ENCODE measurements at regions not wholly inside any gene's neighbourhood (a gene's known extent, or its start where the extent isn't known, plus 50 kb on each side); places are given as distances from the start of the nearest gene placed in this dataset.
"Not testable (repeated sequence)": the region's sequence is repeated elsewhere in the genome, so short reads cannot be mapped to it uniquely, and the experiment has no call there.

- peaks cover 0 to 9% (median 2%) of the 10 kb centered on the region in 11 donors for H3K9me3 Mint-ChIP-seq
- CTCF ChIA-PET, result no interaction called here
- no peak for ATAC-seq
- no peak overlapping the region for H3K27ac Mint-ChIP-seq
- H3K27me3 ChIP-seq (ENCODE audit: control insufficient read depth in 2 of 2, insufficient read depth in 2 of 2, low read length in 2 of 2), result no peaks in the 10 kb centered on the region
- H3K9me3 ChIP-seq (ENCODE audit: control insufficient read depth in 2 of 3, low read length in 3 of 3), result no peaks in the 10 kb centered on the region
- H3K4me1 Mint-ChIP-seq, result no peaks in the 10 kb centered on the region
- no peaks in the 10 kb centered on the region for H3K27me3 Mint-ChIP-seq
- H3K36me3 ChIP-seq (ENCODE audit: control insufficient read depth in 2 of 3, insufficient read depth in 3 of 3, low read length in 3 of 3), result no peaks in the 10 kb centered on the region
- H3K4me3 Mint-ChIP-seq, result no peak overlapping the region
- POLR2A ChIA-PET, result no interaction called here
- no peaks in the 10 kb centered on the region for H3K4me1 ChIP-seq (ENCODE audit: control insufficient read depth in 2 of 2, insufficient read depth in 2 of 2, low read length in 2 of 2)
- DNase-seq, result no peak
- intact Hi-C loops (cut with micrococcal nuclease), result no loop called here
- H3K4me3 ChIP-seq (ENCODE audit: low read length), result no peak overlapping the region
- no peaks in the 10 kb centered on the region for H3K36me3 Mint-ChIP-seq
- no peak overlapping the region for H3K27ac ChIP-seq (ENCODE audit: low read depth, low read length)
Observed at GRCh38 chr1:177640687-177641086, 329.2 kb downstream of the SEC16B start.

- intact Hi-C loops (cut with micrococcal nuclease); H3K27me3 Mint-ChIP-seq; H3K4me3 Mint-ChIP-seq; H3K27ac Mint-ChIP-seq; H3K4me1 ChIP-seq (ENCODE audit: control insufficient read depth in 2 of 2, insufficient read depth in 2 of 2, low read length in 2 of 2); H3K36me3 Mint-ChIP-seq; H3K36me3 ChIP-seq (ENCODE audit: control insufficient read depth in 2 of 3, insufficient read depth in 3 of 3, low read length in 3 of 3); CTCF ChIA-PET; H3K4me3 ChIP-seq (ENCODE audit: low read length); DNase-seq; ATAC-seq; H3K4me1 Mint-ChIP-seq; H3K27ac ChIP-seq (ENCODE audit: low read depth, low read length); H3K9me3 ChIP-seq (ENCODE audit: control insufficient read depth in 2 of 3, low read length in 3 of 3); H3K27me3 ChIP-seq (ENCODE audit: control insufficient read depth in 2 of 2, insufficient read depth in 2 of 2, low read length in 2 of 2); POLR2A ChIA-PET: not testable (repeated sequence)
- peaks cover 0 to 20% (median 3%) of the 10 kb centered on the region in 11 donors for H3K9me3 Mint-ChIP-seq
Observed at GRCh38 chr1:177634151-177634550, 335.7 kb downstream of the SEC16B start.

GRCh38 chr1:177632923-177633615 is 336.8 kb downstream of the SEC16B start:
- Histone ChIP-seq H3K9me3 (ENCODE audit: control insufficient read depth in 2 of 3, low read length in 3 of 3) (no peaks in the 10 kb centered on the region), H3K27me3 (ENCODE audit: control insufficient read depth in 2 of 2, insufficient read depth in 2 of 2, low read length in 2 of 2) (no peaks in the 10 kb centered on the region), H3K4me1 (ENCODE audit: control insufficient read depth in 2 of 2, insufficient read depth in 2 of 2, low read length in 2 of 2) (no peaks in the 10 kb centered on the region), H3K4me3 (ENCODE audit: low read length) (no peak overlapping the region), H3K27ac (ENCODE audit: low read depth, low read length) (no peak overlapping the region), H3K36me3 (ENCODE audit: control insufficient read depth in 2 of 3, insufficient read depth in 3 of 3, low read length in 3 of 3) (no peaks in the 10 kb centered on the region)
- Mint-ChIP-seq H3K36me3 (no peaks in the 10 kb centered on the region), H3K4me1 (no peaks in the 10 kb centered on the region), H3K4me3 (no peak overlapping the region), H3K9me3 (peaks cover 0 to 20% (median 3%) of the 10 kb centered on the region in 11 donors), H3K27me3 (no peaks in the 10 kb centered on the region), H3K27ac (no peak overlapping the region)
- POLR2A ChIA-PET, result no interaction called here
- CTCF ChIA-PET, result no interaction called here
- no peak for DNase-seq
- intact Hi-C loops (cut with micrococcal nuclease), result no loop called here
- no peak for ATAC-seq

DNA sequence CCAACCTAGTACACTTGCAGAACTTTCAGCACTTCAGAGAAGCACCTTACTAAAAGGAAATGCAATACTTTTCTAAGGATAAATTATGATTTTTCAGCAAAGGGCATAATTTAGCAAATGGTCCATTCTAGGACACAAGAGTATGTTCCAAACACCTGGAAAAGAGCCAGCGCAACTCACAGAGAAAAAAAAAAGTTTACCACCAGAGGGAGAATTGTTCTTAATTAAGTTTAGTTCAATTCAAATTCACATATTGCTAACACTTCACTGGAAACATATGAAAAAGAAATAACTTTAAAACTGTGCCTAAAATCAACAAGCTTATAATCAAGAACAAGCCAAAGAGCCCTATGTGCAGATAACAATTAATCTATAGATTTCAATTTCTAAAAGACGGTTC is 338.1 kb downstream of the SEC16B start:
- H3K27me3 Mint-ChIP-seq, result no peaks in the 10 kb centered on the region
- Histone ChIP-seq H3K9me3 (ENCODE audit: control insufficient read depth in 2 of 3, low read length in 3 of 3) (no peaks in the 10 kb centered on the region), H3K4me1 (ENCODE audit: control insufficient read depth in 2 of 2, insufficient read depth in 2 of 2, low read length in 2 of 2) (no peaks in the 10 kb centered on the region), H3K27me3 (ENCODE audit: control insufficient read depth in 2 of 2, insufficient read depth in 2 of 2, low read length in 2 of 2) (no peaks in the 10 kb centered on the region), H3K4me3 (ENCODE audit: low read length) (no peak overlapping the region), H3K36me3 (ENCODE audit: control insufficient read depth in 2 of 3, insufficient read depth in 3 of 3, low read length in 3 of 3) (no peaks in the 10 kb centered on the region), H3K27ac (ENCODE audit: low read depth, low read length) (no peak overlapping the region)
- H3K9me3 Mint-ChIP-seq, result peaks cover 0 to 25% (median 2%) of the 10 kb centered on the region in 11 donors
- DNase-seq (no peak), ATAC-seq (no peak)
- H3K4me1 Mint-ChIP-seq, result no peaks in the 10 kb centered on the region
- H3K4me3 Mint-ChIP-seq, result no peak overlapping the region
- intact Hi-C loops (cut with micrococcal nuclease), result no loop called here
- POLR2A ChIA-PET, result no interaction called here
- H3K27ac Mint-ChIP-seq, result no peak overlapping the region
- CTCF ChIA-PET, result no interaction called here
- no peaks in the 10 kb centered on the region for H3K36me3 Mint-ChIP-seq

DNA sequence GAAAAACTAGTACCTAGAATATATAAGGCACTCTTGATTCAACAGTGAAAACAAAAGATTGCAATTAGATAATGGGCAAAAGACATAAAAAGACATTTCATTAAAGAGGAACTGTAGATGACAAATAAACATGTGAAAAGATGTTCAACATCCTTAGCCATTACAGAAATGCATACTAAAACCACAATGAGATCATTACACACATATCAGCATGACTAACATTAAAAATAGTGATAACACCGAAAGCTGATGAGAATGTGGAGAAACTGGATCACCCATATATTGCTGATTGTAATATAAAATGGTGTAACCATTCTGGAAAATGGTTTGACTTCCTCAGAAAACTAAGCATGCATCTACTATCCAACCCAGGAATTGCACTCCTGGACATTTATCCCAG is 340.3 kb downstream of the SEC16B start:
- Histone ChIP-seq H3K27me3 (ENCODE audit: control insufficient read depth in 2 of 2, insufficient read depth in 2 of 2, low read length in 2 of 2) (no peaks in the 10 kb centered on the region), H3K27ac (ENCODE audit: low read depth, low read length) (no peak overlapping the region), H3K4me1 (ENCODE audit: control insufficient read depth in 2 of 2, insufficient read depth in 2 of 2, low read length in 2 of 2) (no peaks in the 10 kb centered on the region), H3K9me3 (ENCODE audit: control insufficient read depth in 2 of 3, low read length in 3 of 3) (no peaks in the 10 kb centered on the region), H3K4me3 (ENCODE audit: low read length) (no peak overlapping the region), H3K36me3 (ENCODE audit: control insufficient read depth in 2 of 3, insufficient read depth in 3 of 3, low read length in 3 of 3) (no peaks in the 10 kb centered on the region)
- DNase-seq (no peak), ATAC-seq (no peak)
- H3K27me3 Mint-ChIP-seq, result no peaks in the 10 kb centered on the region
- no peaks in the 10 kb centered on the region for H3K4me1 Mint-ChIP-seq
- no peak overlapping the region for H3K27ac Mint-ChIP-seq
- H3K36me3 Mint-ChIP-seq, result no peaks in the 10 kb centered on the region
- H3K4me3 Mint-ChIP-seq, result no peak overlapping the region
- CTCF ChIA-PET, result no interaction called here
- POLR2A ChIA-PET, result no interaction called here
- intact Hi-C loops (cut with micrococcal nuclease), result no loop called here
- H3K9me3 Mint-ChIP-seq, result peaks cover 0 to 25% (median 8%) of the 10 kb centered on the region in 11 donors

- ATAC-seq, result no peak
- ChIA-PET CTCF (no interaction called here), POLR2A (no interaction called here)
- no peaks in the 10 kb centered on the region for H3K27me3 Mint-ChIP-seq
- intact Hi-C loops (cut with micrococcal nuclease), result no loop called here
- no peaks in the 10 kb centered on the region for H3K4me1 Mint-ChIP-seq
- Histone ChIP-seq H3K4me3 (ENCODE audit: low read length) (no peak overlapping the region), H3K27ac (ENCODE audit: low read depth, low read length) (no peak overlapping the region), H3K27me3 (ENCODE audit: control insufficient read depth in 2 of 2, insufficient read depth in 2 of 2, low read length in 2 of 2) (no peaks in the 10 kb centered on the region), H3K9me3 (ENCODE audit: control insufficient read depth in 2 of 3, low read length in 3 of 3) (no peaks in the 10 kb centered on the region), H3K36me3 (ENCODE audit: control insufficient read depth in 2 of 3, insufficient read depth in 3 of 3, low read length in 3 of 3) (no peaks in the 10 kb centered on the region), H3K4me1 (ENCODE audit: control insufficient read depth in 2 of 2, insufficient read depth in 2 of 2, low read length in 2 of 2) (no peaks in the 10 kb centered on the region)
- DNase-seq, result no peak
- no peak overlapping the region for H3K27ac Mint-ChIP-seq
- peaks cover 0 to 3% (median 0%) of the 10 kb centered on the region in 5 donors for H3K36me3 Mint-ChIP-seq
- H3K9me3 Mint-ChIP-seq, result peaks cover 0 to 24% (median 10%) of the 10 kb centered on the region in 11 donors
- H3K4me3 Mint-ChIP-seq, result no peak overlapping the region
Observed at GRCh38 chr1:177627148-177627910, 342.5 kb downstream of the SEC16B start.

DNA sequence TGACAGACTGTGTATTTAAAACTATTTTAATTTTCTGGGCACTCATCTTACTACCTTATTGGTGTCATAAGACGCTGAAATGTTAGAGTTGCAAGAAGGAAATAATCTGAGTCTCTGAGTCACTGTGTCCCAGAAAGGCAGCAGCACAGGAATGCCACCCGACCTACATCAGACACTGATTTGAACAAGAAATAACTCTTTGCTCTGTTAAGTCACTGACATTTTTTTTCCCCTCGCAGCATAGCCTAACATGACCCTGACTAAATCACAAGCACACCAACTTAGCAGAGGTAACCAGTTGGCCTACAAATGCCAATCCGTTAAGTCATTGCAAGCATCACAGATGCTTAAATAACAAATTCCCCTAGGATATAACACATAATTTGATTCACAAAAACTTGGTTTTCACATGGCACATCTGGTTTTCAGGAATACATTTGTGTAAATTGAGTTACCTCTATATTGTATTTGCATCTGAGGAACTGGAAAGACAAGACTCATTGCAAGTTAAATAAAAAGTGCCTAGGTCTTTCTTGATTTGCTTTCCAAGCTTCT is 349.1 kb downstream of the SEC16B start:
- Mint-ChIP-seq H3K4me3 (no peak overlapping the region), H3K27ac (no peak overlapping the region), H3K4me1 (no peaks in the 10 kb centered on the region), H3K36me3 (peaks cover 0 to 3% (median 0%) of the 10 kb centered on the region in 5 donors), H3K9me3 (peaks cover 0 to 18% (median 6%) of the 10 kb centered on the region in 11 donors), H3K27me3 (no peaks in the 10 kb centered on the region)
- ChIA-PET CTCF (no interaction called here), POLR2A (no interaction called here)
- Histone ChIP-seq H3K4me1 (ENCODE audit: control insufficient read depth in 2 of 2, insufficient read depth in 2 of 2, low read length in 2 of 2) (no peaks in the 10 kb centered on the region), H3K9me3 (ENCODE audit: control insufficient read depth in 2 of 3, low read length in 3 of 3) (no peaks in the 10 kb centered on the region), H3K4me3 (ENCODE audit: low read length) (no peak overlapping the region), H3K27ac (ENCODE audit: low read depth, low read length) (no peak overlapping the region), H3K36me3 (ENCODE audit: control insufficient read depth in 2 of 3, insufficient read depth in 3 of 3, low read length in 3 of 3) (no peaks in the 10 kb centered on the region), H3K27me3 (ENCODE audit: control insufficient read depth in 2 of 2, insufficient read depth in 2 of 2, low read length in 2 of 2) (no peaks in the 10 kb centered on the region)
- DNase-seq (no peak), ATAC-seq (no peak)
- intact Hi-C loops (cut with micrococcal nuclease), result no loop called here

Data from naive thymus-derived CD4-positive, alpha-beta T cell (primary cell).